ENCODE measurements at regions not wholly inside any gene's neighbourhood (a gene's known extent, or its start where the extent isn't known, plus 50 kb on each side); places are given as distances from the start of the nearest gene placed in this dataset.

DNA sequence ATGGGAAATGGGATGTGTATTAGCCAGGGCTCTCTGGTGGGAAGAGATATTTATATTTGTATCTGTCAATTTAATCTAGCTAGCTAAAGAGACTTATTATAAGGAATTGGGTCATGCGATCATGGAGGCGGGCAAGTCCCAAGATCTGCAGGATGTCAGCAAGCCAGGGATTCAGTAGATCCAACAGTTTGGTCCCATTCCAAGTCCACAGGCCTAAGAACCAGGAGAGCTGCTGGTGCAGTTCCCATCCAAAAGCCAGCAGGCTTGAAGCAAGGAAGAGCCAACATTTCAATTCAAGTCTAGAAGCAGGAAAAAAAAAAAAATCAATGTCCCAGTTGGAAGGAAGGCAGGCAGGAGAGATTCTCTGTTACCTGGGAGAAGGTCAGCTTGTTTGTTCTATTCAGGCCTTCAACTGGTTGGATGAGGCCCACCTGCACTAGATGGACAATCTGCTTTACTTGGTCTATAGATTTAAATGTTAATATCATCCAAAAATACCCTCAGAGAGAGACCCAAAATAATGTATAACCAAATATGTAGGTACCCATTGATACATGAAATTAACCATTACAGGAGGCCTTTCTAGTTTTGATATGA is 60.7 kb upstream of the BCAT1 start:
- TF ChIP-seq, protein P1, sequence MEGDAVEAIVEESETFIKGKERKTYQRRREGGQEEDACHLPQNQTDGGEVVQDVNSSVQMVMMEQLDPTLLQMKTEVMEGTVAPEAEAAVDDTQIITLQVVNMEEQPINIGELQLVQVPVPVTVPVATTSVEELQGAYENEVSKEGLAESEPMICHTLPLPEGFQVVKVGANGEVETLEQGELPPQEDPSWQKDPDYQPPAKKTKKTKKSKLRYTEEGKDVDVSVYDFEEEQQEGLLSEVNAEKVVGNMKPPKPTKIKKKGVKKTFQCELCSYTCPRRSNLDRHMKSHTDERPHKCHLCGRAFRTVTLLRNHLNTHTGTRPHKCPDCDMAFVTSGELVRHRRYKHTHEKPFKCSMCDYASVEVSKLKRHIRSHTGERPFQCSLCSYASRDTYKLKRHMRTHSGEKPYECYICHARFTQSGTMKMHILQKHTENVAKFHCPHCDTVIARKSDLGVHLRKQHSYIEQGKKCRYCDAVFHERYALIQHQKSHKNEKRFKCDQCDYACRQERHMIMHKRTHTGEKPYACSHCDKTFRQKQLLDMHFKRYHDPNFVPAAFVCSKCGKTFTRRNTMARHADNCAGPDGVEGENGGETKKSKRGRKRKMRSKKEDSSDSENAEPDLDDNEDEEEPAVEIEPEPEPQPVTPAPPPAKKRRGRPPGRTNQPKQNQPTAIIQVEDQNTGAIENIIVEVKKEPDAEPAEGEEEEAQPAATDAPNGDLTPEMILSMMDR (conservative IDR thresholded peaks at IDR 0.05; ENCODE audit: low read depth, low read length): no peak
- TF ChIP-seq EZH2 (IDR thresholded peaks at IDR 0.05; ENCODE audit: low read length, unreplicated experiment): no peak
- TF ChIP-seq EZH2phosphoT487 (IDR thresholded peaks at IDR 0.05; ENCODE audit: borderline replicate concordance, low read length): no peak

All from PC-3 (cell line).